HG02840 (cell line): ENCODE measurements at regions not wholly inside any gene's neighbourhood (a gene's known extent, or its start where the extent isn't known, plus 50 kb on each side); places are given as distances from the start of the nearest gene placed in this dataset.

Experiments used
- ATAC-seq: cut with Tn5 transposase; IDR thresholded peaks from one replicate; pipeline ENCODE4 v1.9.1; 2021; ENCODE audit warnings: mild to moderate bottlenecking, moderate library complexity, moderate number of reproducible peaks; ENCODE audit not compliant: unreplicated experiment, low FRiP score

GRCh38 chr5:166517976-166518375 lies 1773.5 kb upstream of the WWC1 start:
- ATAC-seq = no peak

GRCh38 chr5:166523206-166523605 lies 1768.2 kb upstream of the WWC1 start:
- no peak for ATAC-seq

DNA sequence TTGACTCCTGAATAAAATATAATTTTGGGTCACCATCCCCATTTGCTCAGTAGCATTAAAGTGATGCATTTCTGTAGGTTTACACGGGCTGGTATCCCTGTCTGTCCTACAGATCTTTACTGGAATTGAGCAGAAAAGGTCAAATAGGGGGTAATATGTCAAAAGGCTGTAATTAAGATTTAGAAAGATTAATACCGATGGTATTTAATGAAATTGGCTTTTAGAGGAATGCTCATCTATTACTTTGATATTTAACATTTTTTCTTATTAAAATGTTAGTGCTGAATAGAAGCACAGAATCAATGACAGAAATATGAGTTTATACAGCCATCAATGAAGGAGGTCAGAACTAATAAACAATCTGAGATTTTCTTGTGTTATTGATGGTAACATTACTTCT lies 1762.2 kb upstream of the WWC1 start:
- ATAC-seq = no peak

- no peak for ATAC-seq
Measured at GRCh38 chr5:166532456-166533220, 1758.8 kb upstream of the WWC1 start.

DNA sequence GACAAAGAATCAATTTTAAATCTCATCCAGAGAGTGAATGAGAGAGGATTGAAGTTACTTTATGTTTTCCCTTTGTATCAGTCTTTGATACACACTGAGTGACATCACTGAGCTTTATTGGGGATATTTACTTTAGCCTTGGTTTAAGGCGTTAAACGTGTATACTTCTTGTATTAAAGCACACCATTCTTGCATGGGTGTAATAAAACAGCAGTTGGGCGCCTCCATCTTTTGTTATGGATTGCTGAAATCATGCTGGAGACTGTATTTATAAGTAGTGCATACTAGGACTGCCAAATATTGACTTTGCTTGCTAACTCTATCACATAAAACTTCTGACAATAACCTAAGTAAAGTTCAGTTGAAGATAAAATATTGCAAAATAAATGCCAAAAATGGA lies 1755.8 kb upstream of the WWC1 start:
- ATAC-seq = no peak

DNA sequence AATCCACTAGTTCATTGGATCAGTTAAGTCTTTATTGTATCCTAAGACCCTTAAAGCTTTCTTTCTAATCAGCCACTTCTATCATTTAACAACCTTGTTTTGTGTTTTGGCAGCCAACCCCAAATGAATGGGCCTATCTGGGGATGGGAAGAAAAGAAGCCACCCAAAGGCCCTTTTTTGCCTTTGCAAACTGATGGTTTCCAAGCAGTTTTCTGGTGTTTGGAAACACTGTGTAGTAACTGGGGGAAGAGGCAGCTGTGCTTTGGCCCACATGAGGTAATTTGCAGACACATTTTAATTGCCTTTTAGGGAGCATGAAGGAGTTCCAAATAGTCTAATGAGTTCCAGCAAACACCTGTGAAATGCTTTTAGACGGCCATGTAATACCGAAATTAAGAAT lies 1751.3 kb upstream of the WWC1 start:
- no peak for ATAC-seq

GRCh38 chr5:166551384-166551783 lies 1740.1 kb upstream of the WWC1 start:
- no peak for ATAC-seq

DNA sequence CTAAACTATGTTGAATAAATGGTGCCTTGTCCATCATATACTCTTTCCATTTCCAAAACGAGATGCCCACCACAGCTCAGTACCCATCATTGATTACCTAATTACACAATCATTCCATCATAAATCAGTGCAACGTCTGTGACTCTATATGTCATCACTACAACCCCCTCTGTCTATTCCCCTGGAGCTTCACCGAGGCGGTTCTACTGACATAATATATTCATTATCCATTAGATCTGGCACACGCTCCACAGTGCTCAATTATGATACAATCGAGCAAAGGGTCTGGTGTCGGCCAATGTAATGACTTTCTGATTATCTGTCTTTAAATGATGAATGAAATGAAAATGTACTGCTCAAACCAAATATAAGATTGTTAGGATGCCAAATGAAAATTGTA lies 1737.7 kb upstream of the WWC1 start:
- ATAC-seq = no peak

- no peak for ATAC-seq
Measured at GRCh38 chr5:166561759-166562158, 1729.7 kb upstream of the WWC1 start.

GRCh38 chr5:166562246-166562645 lies 1729.2 kb upstream of the WWC1 start:
- no peak for ATAC-seq

DNA sequence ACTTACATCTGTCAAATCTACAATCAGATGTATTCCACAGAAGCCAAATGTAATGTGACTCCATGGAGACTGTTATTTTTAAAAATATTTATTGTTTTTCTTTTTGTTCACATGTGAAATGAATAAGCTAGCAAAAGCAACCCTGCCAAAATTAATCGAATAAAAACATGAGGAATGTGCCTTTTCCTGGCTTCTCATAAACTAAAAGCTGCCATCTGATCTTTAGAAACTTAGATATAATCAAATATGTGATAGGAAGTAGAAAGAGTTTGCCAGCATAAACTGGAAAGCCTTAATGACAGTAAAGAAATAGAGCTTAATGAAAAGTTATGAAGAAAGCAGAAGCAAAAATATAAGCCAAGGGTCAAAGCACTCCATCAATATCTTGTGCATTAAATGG lies 1724.7 kb upstream of the WWC1 start:
- no peak for ATAC-seq

GRCh38 chr5:166570865-166571264 lies 1720.6 kb upstream of the WWC1 start:
- ATAC-seq = no peak

- no peak for ATAC-seq
Measured at GRCh38 chr5:166571668-166572067, 1719.8 kb upstream of the WWC1 start.

DNA sequence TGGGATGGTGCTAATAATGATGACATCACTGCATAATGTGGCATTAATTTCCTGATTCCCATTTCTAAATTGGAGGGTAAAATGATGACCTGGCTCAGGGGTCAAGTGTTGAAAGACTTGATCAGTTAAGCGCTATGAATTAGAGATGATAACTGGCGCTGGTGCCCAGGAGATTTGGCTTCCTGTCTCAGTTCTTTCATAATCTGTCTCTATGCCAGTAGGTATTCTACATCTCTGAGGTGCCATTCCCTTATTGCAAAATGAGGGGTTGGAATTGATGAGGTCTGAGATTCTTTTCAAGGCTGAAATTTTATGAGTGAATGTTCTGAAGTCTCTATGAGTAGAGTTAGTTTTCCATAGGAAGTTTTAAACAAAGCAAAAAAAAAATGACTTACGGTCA lies 1715.1 kb upstream of the WWC1 start:
- no peak for ATAC-seq

DNA sequence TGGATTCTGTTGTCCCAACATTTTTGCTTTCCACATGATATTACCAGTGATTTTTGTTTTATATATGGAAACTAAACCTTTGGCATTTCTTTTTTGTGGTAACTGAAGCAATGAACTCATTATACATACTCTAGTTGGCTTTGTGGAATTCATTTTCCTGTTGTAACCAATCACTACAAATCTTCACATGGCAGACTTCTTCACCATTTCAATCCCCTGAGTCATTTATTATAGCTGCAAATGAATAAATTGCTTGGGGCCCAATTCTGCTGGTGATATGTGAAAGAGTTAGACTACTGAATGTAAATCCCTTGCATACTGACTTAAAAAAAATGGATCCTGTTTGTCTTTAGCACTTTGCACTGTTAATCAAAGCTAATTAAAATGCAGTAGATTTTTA lies 1709.6 kb upstream of the WWC1 start:
- ATAC-seq = no peak

- ATAC-seq = no peak
Measured at GRCh38 chr5:166582416-166582815, 1709.0 kb upstream of the WWC1 start.

- no peak for ATAC-seq
Measured at GRCh38 chr5:166594567-166594966, 1696.9 kb upstream of the WWC1 start.

DNA sequence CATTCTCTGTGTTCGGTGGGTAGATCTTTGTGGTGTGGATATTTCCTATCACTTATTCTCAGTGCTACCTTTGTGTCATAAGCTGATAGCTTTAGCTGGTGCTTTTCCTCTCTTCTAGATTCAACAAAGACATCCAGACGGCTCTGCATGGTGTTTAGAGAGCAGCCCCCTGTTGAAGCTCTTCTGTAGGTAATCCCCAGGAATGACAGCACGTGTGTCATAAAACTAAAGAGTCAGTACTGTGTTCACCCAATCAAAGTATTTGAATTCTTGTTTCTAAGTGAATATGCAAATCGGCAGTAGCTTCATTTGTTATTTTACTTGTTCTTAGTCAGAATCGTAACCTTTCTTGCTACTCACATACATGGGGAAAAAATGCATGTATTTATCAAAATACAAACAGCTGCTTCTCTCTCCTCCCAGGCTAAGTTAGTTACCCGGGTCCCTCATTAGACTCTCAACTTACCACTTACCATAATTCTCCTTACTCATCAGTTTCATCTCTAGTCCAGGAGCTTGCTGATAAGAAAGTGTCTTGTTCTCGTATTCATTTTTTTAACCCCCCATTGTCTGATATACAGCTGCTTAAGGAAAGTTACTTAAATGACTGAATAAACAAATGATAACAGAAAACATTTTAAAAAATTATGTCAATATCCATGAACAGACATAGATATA lies 1696.0 kb upstream of the WWC1 start:
- no peak for ATAC-seq

GRCh38 chr5:166596043-166596442 lies 1695.4 kb upstream of the WWC1 start:
- ATAC-seq = no peak

DNA sequence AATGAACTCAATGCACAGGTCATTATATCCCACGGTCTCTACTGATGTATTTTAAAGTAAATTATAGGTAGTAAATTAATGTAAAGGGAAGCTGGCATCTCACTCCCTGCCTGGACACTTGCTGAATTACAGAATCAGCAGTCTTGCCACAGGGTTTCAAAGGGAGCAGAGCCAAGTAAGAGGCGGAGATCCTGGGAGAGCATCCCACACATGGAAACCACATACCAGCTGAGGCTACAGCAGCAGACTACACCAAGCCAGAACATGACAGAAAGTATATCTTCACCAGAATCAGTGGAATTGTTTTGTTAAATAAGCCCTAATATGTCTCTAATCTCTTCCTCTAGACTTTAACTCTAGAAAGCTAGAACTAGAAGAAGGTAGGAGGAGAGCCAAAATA lies 1689.2 kb upstream of the WWC1 start:
- ATAC-seq = no peak

GRCh38 chr5:166617507-166617906 lies 1673.9 kb upstream of the WWC1 start:
- ATAC-seq = no peak

- ATAC-seq = no peak
Measured at GRCh38 chr5:166618526-166618925, 1672.9 kb upstream of the WWC1 start.
